Breast epithelium (tissue), 4 donors: ENCODE measurements at regions not wholly inside any gene's neighbourhood (a gene's known extent, or its start where the extent isn't known, plus 50 kb on each side); places are given as distances from the start of the nearest gene placed in this dataset.

Experiments
- DNase-seq, 2 donors: peaks; one replicate each; pipeline ENCODE4 v3.0.0-alpha.2; 2019; ENCODE audit warnings: low spot score in 2 of 2
- H3K27ac ChIP-seq, 2 donors: fragments of 200-600 bp; sonication (generic) in 1 of 2; one replicate each; pipeline ENCODE4 v1.5.1; 2016 to 2019; ENCODE audit warnings: mild to moderate bottlenecking in 1 of 2
- H3K27me3 ChIP-seq, 2 donors: fragments of 200-600 bp; sonication (generic) in 1 of 2; one replicate each; pipeline versions ENCODE4 v1.5.1 to v1.6.0; 2017 to 2019; ENCODE audit warnings: control low read depth in 1 of 2, mild to moderate bottlenecking in 1 of 2
- H3K36me3 ChIP-seq: fragments of 200-600 bp; one replicate; pipeline ENCODE4 v1.5.1; 2019
- H3K4me1 ChIP-seq, 2 donors: fragments of 200-600 bp; sonication (generic); one replicate each; pipeline ENCODE4 v1.5.1; 2016 to 2019; ENCODE audit warnings: control low read depth in 1 of 2
- H3K4me3 ChIP-seq, 3 donors: fragments of 200-600 bp; sonication (generic); 1 replicate in 2 of 3; 2 replicates in 1 of 3; pipeline ENCODE4 v1.5.1; 2016 to 2019; ENCODE audit warnings: mild to moderate bottlenecking in 3 of 3, moderate library complexity in 2 of 3
- H3K9me3 ChIP-seq, 2 donors: fragments of 200-600 bp; sonication (generic) in 1 of 2; one replicate each; pipeline ENCODE4 v1.5.1; 2016 to 2019; ENCODE audit warnings: control low read depth in 1 of 2
- CTCF ChIP-seq, 3 donors: fragments of 450-650 bp; IDR thresholded peaks; one replicate each; pipeline ENCODE4 v1.5.1; 2016 to 2017; ENCODE audit warnings: antibody characterized with exemption in 3 of 3, mild to moderate bottlenecking in 3 of 3, moderate library complexity in 3 of 3
- POLR2A ChIP-seq: fragments of 450-650 bp; IDR thresholded peaks from one replicate; pipeline ENCODE4 v1.6.1; 2016; ENCODE audit warnings: antibody characterized with exemption, mild to moderate bottlenecking, moderate library complexity
- POLR2AphosphoS5 ChIP-seq, 3 donors: sonication (generic); formaldehyde crosslinking; IDR thresholded peaks; one replicate each; pipeline ENCODE4 v1.6.1; 2017; ENCODE audit warnings: antibody characterized with exemption in 3 of 3
- intact Hi-C: fragments of 100-400 bp; cut with DNase I; formaldehyde crosslinking; loops from one replicate; pipeline ENCODE4 v1.15.1; 2023; ENCODE audit warnings: low total_unique reads

- TF ChIP-seq POLR2A (no peak), CTCF (IDR thresholded peaks at IDR 0.05) (no peak), POLR2AphosphoS5 (IDR thresholded peaks at IDR 0.05) (no peak)
- no peak for DNase-seq
- peak overlapping the region; percentile 65 to 76 for H3K27ac ChIP-seq
- no peaks in the 10 kb centered on the region for H3K27me3 ChIP-seq
- H3K4me3 ChIP-seq, result no peak overlapping the region
- no peaks in the 10 kb centered on the region for H3K36me3 ChIP-seq
- intact Hi-C loops, result no loop called here
- H3K9me3 ChIP-seq, result peaks cover 0 to 6% of the 10 kb centered on the region in 2 donors
- no peaks in the 10 kb centered on the region for H3K4me1 ChIP-seq
Observed at GRCh38 chr12:58143498-58143995, 202.2 kb downstream of the ATP23 start.

GRCh38 chr12:58148405-58148804 is 207.0 kb downstream of the ATP23 start:
- Histone ChIP-seq H3K9me3 (peaks cover 0 to 6% of the 10 kb centered on the region in 2 donors), H3K36me3 (no peaks in the 10 kb centered on the region), H3K27ac (peak overlapping the region; percentile 8 to 17), H3K4me3 (no peak overlapping the region), H3K27me3 (no peaks in the 10 kb centered on the region), H3K4me1 (no peaks in the 10 kb centered on the region)
- intact Hi-C loops, result no loop called here
- no peak for TF ChIP-seq POLR2AphosphoS5 (IDR thresholded peaks at IDR 0.05)
- DNase-seq, result peak in 1 of 2 donors; percentile 27

GRCh38 chr12:58148976-58149375 is 207.6 kb downstream of the ATP23 start:
- Histone ChIP-seq H3K27me3 (no peaks in the 10 kb centered on the region), H3K4me3 (no peak overlapping the region), H3K4me1 (no peaks in the 10 kb centered on the region), H3K9me3 (peaks cover 0 to 6% of the 10 kb centered on the region in 2 donors), H3K36me3 (no peaks in the 10 kb centered on the region), H3K27ac (peak overlapping the region in 1 of 2 donors; percentile 8)
- DNase-seq, result no peak
- intact Hi-C loops, result no loop called here
- no peak for TF ChIP-seq POLR2A
- TF ChIP-seq CTCF (IDR thresholded peaks at IDR 0.05), result no peak
- no peak for TF ChIP-seq POLR2AphosphoS5 (IDR thresholded peaks at IDR 0.05)

GRCh38 chr12:58154359-58154758 is 213.0 kb downstream of the ATP23 start:
- Histone ChIP-seq H3K4me3 (no peak overlapping the region), H3K27me3 (no peaks in the 10 kb centered on the region), H3K36me3 (no peaks in the 10 kb centered on the region), H3K4me1 (no peaks in the 10 kb centered on the region), H3K27ac (no peak overlapping the region), H3K9me3 (no peaks in the 10 kb centered on the region)
- DNase-seq, result no peak
- TF ChIP-seq POLR2A (no peak), CTCF (IDR thresholded peaks at IDR 0.05) (no peak), POLR2AphosphoS5 (IDR thresholded peaks at IDR 0.05) (no peak)
- intact Hi-C loops, result loop anchor here (10.0 kb wide), 1 partner anchor 990 kb away; no protein-coding TSS in a partner anchor

GRCh38 chr12:58156697-58157096 is 215.3 kb downstream of the ATP23 start:
- Histone ChIP-seq H3K4me3 (no peak overlapping the region), H3K27ac (no peak overlapping the region), H3K27me3 (no peaks in the 10 kb centered on the region), H3K9me3 (no peaks in the 10 kb centered on the region), H3K4me1 (no peaks in the 10 kb centered on the region), H3K36me3 (no peaks in the 10 kb centered on the region)
- no peak for DNase-seq
- intact Hi-C loops, result loop anchor here (10.0 kb wide), 1 partner anchor 988 kb away; no protein-coding TSS in a partner anchor
- TF ChIP-seq POLR2AphosphoS5 (IDR thresholded peaks at IDR 0.05) (no peak), CTCF (IDR thresholded peaks at IDR 0.05) (no peak), POLR2A (no peak)
